Mesothelial cell of epicardium (in vitro differentiated cells): ENCODE measurements at regions not wholly inside any gene's neighbourhood (a gene's known extent, or its start where the extent isn't known, plus 50 kb on each side); places are given as distances from the start of the nearest gene placed in this dataset.

Experiments used
- DNase-seq, 2 experiments: peaks; one replicate each; pipeline ENCODE4 v3.0.0; 2021; ENCODE audit warnings: low spot score in 2 of 2; ENCODE audit not compliant: unreplicated experiment in 2 of 2
- H3K27ac Mint-ChIP-seq: 2 replicates; pipeline ENCODE4 v1.8.0; 2021; ENCODE audit warnings: mixed read lengths
- H3K27me3 Mint-ChIP-seq: 2 replicates; pipeline ENCODE4 v1.8.0; 2021; ENCODE audit warnings: low read depth, mixed read lengths
- H3K36me3 Mint-ChIP-seq: 2 replicates; pipeline ENCODE4 v1.8.0; 2021; ENCODE audit warnings: mixed read lengths
- H3K4me1 Mint-ChIP-seq: 2 replicates; pipeline ENCODE4 v1.8.0; 2021; ENCODE audit warnings: mixed read lengths
- H3K4me3 Mint-ChIP-seq: 2 replicates; pipeline ENCODE4 v1.8.0; 2021; ENCODE audit warnings: mild to moderate bottlenecking, moderate library complexity, mixed read lengths
- H3K9me3 Mint-ChIP-seq: 2 replicates; pipeline ENCODE4 v1.8.0; 2021; ENCODE audit warnings: mixed read lengths
- TF ChIP-seq, protein P1 (sequence below): fragments of 200-600 bp; sonication (generic); IDR thresholded peaks from one replicate; pipeline ENCODE4 v1.5.0; 2021; ENCODE audit warnings: antibody characterized with exemption; ENCODE audit not compliant: unreplicated experiment

DNA sequence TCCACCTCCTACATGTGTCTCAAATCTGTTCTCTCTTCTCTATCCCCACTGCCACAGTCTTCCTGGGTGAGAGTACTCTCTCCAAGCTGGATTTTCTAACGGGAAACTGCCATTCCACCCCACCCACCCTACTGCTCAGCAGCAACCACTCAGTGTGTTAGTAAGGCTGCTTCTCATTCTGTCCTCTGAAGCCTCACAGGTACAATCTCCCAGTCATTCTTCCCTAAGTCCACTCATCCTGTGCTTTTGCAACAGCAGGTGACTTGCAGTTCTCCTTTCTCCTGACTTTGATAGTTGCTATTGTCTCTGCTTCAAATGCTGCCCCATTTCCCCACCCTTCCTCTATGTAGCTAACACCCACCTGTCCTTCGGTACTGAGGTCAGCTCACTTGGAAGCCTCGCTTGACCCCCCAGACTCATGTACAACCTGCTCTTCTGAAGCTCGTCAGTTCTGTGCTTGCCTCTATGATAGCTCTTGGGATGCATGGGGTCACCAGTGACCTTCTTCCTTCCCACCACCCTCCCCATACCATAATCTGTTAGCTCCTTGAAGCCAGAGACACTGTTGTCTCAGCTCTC lies 188.9 kb downstream of the RRAGC start:
- Mint-ChIP-seq H3K27ac (no peak overlapping the region), H3K36me3 (no peaks in the 10 kb centered on the region), H3K9me3 (peaks cover 6% of the 10 kb centered on the region), H3K4me3 (no peak overlapping the region), H3K4me1 (no peaks in the 10 kb centered on the region), H3K27me3 (peaks cover 11% of the 10 kb centered on the region)
- no peak for DNase-seq
- TF ChIP-seq, protein P1, sequence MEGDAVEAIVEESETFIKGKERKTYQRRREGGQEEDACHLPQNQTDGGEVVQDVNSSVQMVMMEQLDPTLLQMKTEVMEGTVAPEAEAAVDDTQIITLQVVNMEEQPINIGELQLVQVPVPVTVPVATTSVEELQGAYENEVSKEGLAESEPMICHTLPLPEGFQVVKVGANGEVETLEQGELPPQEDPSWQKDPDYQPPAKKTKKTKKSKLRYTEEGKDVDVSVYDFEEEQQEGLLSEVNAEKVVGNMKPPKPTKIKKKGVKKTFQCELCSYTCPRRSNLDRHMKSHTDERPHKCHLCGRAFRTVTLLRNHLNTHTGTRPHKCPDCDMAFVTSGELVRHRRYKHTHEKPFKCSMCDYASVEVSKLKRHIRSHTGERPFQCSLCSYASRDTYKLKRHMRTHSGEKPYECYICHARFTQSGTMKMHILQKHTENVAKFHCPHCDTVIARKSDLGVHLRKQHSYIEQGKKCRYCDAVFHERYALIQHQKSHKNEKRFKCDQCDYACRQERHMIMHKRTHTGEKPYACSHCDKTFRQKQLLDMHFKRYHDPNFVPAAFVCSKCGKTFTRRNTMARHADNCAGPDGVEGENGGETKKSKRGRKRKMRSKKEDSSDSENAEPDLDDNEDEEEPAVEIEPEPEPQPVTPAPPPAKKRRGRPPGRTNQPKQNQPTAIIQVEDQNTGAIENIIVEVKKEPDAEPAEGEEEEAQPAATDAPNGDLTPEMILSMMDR = no peak

- Mint-ChIP-seq H3K9me3 (peaks cover 13% of the 10 kb centered on the region), H3K4me1 (no peaks in the 10 kb centered on the region), H3K36me3 (no peaks in the 10 kb centered on the region), H3K27me3 (peaks cover 26% of the 10 kb centered on the region), H3K27ac (no peak overlapping the region), H3K4me3 (no peak overlapping the region)
- no peak for DNase-seq
- TF ChIP-seq, protein P1 = no peak
These were observed 191.9 kb downstream of the RRAGC start for GRCh38 chr1:38667626-38668025.

GRCh38 chr1:38662126-38662525 lies 197.4 kb downstream of the RRAGC start:
- peaks cover 10% of the 10 kb centered on the region for H3K9me3 Mint-ChIP-seq
- peaks cover 64% of the 10 kb centered on the region for H3K27me3 Mint-ChIP-seq
- no peak overlapping the region for H3K4me3 Mint-ChIP-seq
- no peak overlapping the region for H3K27ac Mint-ChIP-seq
- TF ChIP-seq, protein P1 = no peak
- no peak for DNase-seq
- no peaks in the 10 kb centered on the region for H3K4me1 Mint-ChIP-seq
- no peaks in the 10 kb centered on the region for H3K36me3 Mint-ChIP-seq

DNA sequence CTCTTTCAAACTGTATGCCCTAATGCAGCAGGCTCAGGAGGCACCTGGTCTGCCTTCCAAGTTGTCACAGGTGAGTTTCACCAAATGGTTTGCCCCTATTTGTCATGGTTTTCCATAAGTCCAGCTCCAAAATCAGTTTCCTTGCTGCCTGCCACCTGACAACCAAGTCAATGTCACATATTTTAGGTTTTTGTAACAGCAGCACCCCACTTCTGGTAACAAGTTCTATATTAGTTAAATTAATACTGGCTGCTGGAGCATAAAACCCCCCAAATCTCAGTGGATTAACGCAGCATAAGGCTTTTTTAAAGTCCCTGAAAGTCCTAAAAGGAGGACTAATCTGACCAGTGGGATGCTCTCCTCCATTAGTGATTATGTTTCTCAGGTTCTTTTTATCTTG lies 200.7 kb downstream of the RRAGC start:
- Mint-ChIP-seq H3K36me3 (no peaks in the 10 kb centered on the region), H3K4me1 (no peaks in the 10 kb centered on the region), H3K4me3 (no peak overlapping the region), H3K27me3 (peaks cover 78% of the 10 kb centered on the region), H3K27ac (no peak overlapping the region), H3K9me3 (no peaks in the 10 kb centered on the region)
- TF ChIP-seq, protein P1 = no peak
- no peak for DNase-seq

DNA sequence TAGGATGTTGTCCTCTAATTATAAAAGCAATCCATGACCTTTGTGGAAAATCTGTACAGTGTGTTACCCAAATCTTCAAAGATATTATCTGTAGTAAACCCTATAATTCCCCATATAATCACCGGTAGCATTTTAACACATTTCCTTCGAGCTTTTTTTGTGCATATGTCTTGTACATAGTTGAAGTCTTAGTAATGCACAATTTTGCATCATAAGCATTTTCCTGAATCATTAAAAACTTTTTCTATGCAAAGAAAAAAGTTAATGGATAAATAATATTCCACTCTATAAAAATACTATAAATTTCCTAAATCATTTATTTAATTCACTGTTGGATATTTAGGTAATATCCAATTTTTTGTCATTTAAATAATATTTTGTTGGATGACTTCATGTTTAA lies 201.7 kb downstream of the RRAGC start:
- H3K4me1 Mint-ChIP-seq = no peaks in the 10 kb centered on the region
- no peak overlapping the region for H3K27ac Mint-ChIP-seq
- TF ChIP-seq, protein P1 = no peak
- no peaks in the 10 kb centered on the region for H3K9me3 Mint-ChIP-seq
- DNase-seq = no peak
- H3K36me3 Mint-ChIP-seq = no peaks in the 10 kb centered on the region
- peaks cover 75% of the 10 kb centered on the region for H3K27me3 Mint-ChIP-seq
- no peak overlapping the region for H3K4me3 Mint-ChIP-seq
